ENCODE measurements at regions not wholly inside any gene's neighbourhood (a gene's known extent, or its start where the extent isn't known, plus 50 kb on each side); places are given as distances from the start of the nearest gene placed in this dataset.

DNA sequence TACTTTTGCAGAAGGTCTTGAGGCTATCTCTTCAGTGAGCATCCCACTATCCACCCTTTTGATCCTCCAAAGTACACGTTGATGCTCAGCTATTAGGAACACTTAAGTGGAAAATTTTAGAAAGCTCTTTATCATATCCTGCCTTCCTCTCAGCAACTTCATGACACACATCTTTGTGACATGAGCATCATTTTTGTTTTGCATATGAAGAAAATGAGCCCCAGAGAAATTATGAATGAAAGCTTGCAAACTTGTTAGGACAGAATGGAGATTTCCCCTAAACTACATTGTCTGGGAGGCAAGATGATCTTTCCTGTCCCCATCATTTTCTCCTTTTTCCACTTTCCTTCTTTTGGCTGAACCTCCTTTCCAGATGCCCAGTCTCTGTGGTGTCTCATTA lies 239.4 kb upstream of the PIK3R1 start:
- TF ChIP-seq, protein P1, sequence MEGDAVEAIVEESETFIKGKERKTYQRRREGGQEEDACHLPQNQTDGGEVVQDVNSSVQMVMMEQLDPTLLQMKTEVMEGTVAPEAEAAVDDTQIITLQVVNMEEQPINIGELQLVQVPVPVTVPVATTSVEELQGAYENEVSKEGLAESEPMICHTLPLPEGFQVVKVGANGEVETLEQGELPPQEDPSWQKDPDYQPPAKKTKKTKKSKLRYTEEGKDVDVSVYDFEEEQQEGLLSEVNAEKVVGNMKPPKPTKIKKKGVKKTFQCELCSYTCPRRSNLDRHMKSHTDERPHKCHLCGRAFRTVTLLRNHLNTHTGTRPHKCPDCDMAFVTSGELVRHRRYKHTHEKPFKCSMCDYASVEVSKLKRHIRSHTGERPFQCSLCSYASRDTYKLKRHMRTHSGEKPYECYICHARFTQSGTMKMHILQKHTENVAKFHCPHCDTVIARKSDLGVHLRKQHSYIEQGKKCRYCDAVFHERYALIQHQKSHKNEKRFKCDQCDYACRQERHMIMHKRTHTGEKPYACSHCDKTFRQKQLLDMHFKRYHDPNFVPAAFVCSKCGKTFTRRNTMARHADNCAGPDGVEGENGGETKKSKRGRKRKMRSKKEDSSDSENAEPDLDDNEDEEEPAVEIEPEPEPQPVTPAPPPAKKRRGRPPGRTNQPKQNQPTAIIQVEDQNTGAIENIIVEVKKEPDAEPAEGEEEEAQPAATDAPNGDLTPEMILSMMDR (optimal IDR thresholded peaks at IDR 0.05 in 1 of 3, IDR thresholded peaks at IDR 0.05 in 1 of 3, conservative IDR thresholded peaks at IDR 0.05 in 1 of 3; ENCODE audit: extremely low read depth in 1 of 3, insufficient read depth in 2 of 3, low read length in 3 of 3), result no peak
- TF ChIP-seq EZH2 (IDR thresholded peaks at IDR 0.05; ENCODE audit: low read length), result no peak
- H3K4me2 ChIP-seq (ENCODE audit: control insufficient read depth, extremely low read depth, insufficient read depth, low read depth, low read length), result no peak overlapping the region
- H3K27ac ChIP-seq (ENCODE audit: control insufficient read depth, insufficient read depth, low read length), result no peak overlapping the region
- FAIRE-seq, result no peak
- no peak overlapping the region for H2AFZ ChIP-seq (ENCODE audit: control insufficient read depth, low read length)
- H3K4me3 ChIP-seq (ENCODE audit: control insufficient read depth in 2 of 3, extremely low read depth in 1 of 3, insufficient read depth in 2 of 3, low read depth in 1 of 3, low read length in 3 of 3), result no peak overlapping the region
- no peak overlapping the region for H3K9ac ChIP-seq (ENCODE audit: control insufficient read depth, extremely low read depth, insufficient read depth, low read length)
- H3K9me1 ChIP-seq (ENCODE audit: control insufficient read depth, extremely low read depth, insufficient read depth, low read length), result no peaks in the 10 kb centered on the region
- no peaks in the 10 kb centered on the region for H4K20me1 ChIP-seq (ENCODE audit: control insufficient read depth, extremely low read depth, insufficient read depth, low read length)
- dilution Hi-C loops (cut with MboI; ENCODE audit: extremely low pct_ligation_motif_present, low sequenced_read_pairs), result no loop called here
- no peaks in the 10 kb centered on the region for H3K36me3 ChIP-seq (ENCODE audit: control insufficient read depth in 2 of 2, extremely low read depth in 1 of 2, insufficient read depth in 2 of 2, low read length in 2 of 2)
- H3K9me3 ChIP-seq (ENCODE audit: control insufficient read depth, low read depth, low read length), result no peaks in the 10 kb centered on the region
- no peaks in the 10 kb centered on the region for H3K4me1 ChIP-seq (ENCODE audit: control insufficient read depth, extremely low read depth, insufficient read depth, low read length)
- no peaks in the 10 kb centered on the region for H3K27me3 ChIP-seq (ENCODE audit: control insufficient read depth, extremely low read depth, insufficient read depth, low read length)
- DNase-seq (ENCODE audit: low read depth, low spot score), result no peak
- no peaks in the 10 kb centered on the region for H3K79me2 ChIP-seq (ENCODE audit: control insufficient read depth, insufficient read depth, low read length)

DNA sequence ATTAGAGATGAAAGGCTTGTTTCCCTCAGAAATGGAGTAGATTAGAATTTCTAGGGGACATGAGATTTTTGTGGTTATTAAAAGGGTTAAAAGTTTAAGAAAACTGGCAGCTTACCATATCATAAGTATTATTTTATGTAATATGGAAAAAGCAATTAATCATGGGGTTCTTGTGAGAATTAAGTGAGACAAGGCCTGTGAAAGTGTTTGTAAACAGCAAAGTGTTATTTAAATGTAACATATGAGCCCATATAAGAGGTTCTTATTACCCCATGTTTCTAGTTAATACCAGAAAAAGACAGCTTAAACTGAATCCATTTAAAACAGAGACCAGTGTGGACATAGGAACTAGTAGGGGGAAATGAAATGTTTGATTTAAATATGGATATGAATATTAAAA lies 241.1 kb upstream of the PIK3R1 start:
- H3K4me3 ChIP-seq (ENCODE audit: control insufficient read depth in 2 of 3, extremely low read depth in 1 of 3, insufficient read depth in 2 of 3, low read depth in 1 of 3, low read length in 3 of 3), result no peak overlapping the region
- no peak for DNase-seq (ENCODE audit: low read depth, low spot score)
- no peak overlapping the region for H3K27ac ChIP-seq (ENCODE audit: control insufficient read depth, insufficient read depth, low read length)
- no peaks in the 10 kb centered on the region for H3K79me2 ChIP-seq (ENCODE audit: control insufficient read depth, insufficient read depth, low read length)
- H2AFZ ChIP-seq (ENCODE audit: control insufficient read depth, low read length), result no peak overlapping the region
- no peaks in the 10 kb centered on the region for H4K20me1 ChIP-seq (ENCODE audit: control insufficient read depth, extremely low read depth, insufficient read depth, low read length)
- dilution Hi-C loops (cut with MboI; ENCODE audit: extremely low pct_ligation_motif_present, low sequenced_read_pairs), result no loop called here
- H3K9me3 ChIP-seq (ENCODE audit: control insufficient read depth, low read depth, low read length), result no peaks in the 10 kb centered on the region
- H3K4me1 ChIP-seq (ENCODE audit: control insufficient read depth, extremely low read depth, insufficient read depth, low read length), result no peaks in the 10 kb centered on the region
- TF ChIP-seq, protein P1 (optimal IDR thresholded peaks at IDR 0.05 in 1 of 3, IDR thresholded peaks at IDR 0.05 in 1 of 3, conservative IDR thresholded peaks at IDR 0.05 in 1 of 3; ENCODE audit: extremely low read depth in 1 of 3, insufficient read depth in 2 of 3, low read length in 3 of 3), result no peak
- TF ChIP-seq EZH2 (IDR thresholded peaks at IDR 0.05; ENCODE audit: low read length), result no peak
- no peaks in the 10 kb centered on the region for H3K36me3 ChIP-seq (ENCODE audit: control insufficient read depth in 2 of 2, extremely low read depth in 1 of 2, insufficient read depth in 2 of 2, low read length in 2 of 2)
- no peaks in the 10 kb centered on the region for H3K9me1 ChIP-seq (ENCODE audit: control insufficient read depth, extremely low read depth, insufficient read depth, low read length)
- FAIRE-seq, result no peak
- H3K9ac ChIP-seq (ENCODE audit: control insufficient read depth, extremely low read depth, insufficient read depth, low read length), result no peak overlapping the region
- no peak overlapping the region for H3K4me2 ChIP-seq (ENCODE audit: control insufficient read depth, extremely low read depth, insufficient read depth, low read depth, low read length)
- H3K27me3 ChIP-seq (ENCODE audit: control insufficient read depth, extremely low read depth, insufficient read depth, low read length), result no peaks in the 10 kb centered on the region
